Hepatocyte (in vitro differentiated cells): ENCODE measurements at regions not wholly inside any gene's neighbourhood (a gene's known extent, or its start where the extent isn't known, plus 50 kb on each side); places are given as distances from the start of the nearest gene placed in this dataset.

ENCODE experiments used
- CTCF ChIP-seq: fragments of 200-600 bp; sonication (generic); IDR thresholded peaks from 2 replicates; pipeline ENCODE4 v1.5.1; 2016; ENCODE audit warnings: antibody characterized with exemption, mild to moderate bottlenecking; ENCODE audit not compliant: poor library complexity
- EZH2phosphoT487 ChIP-seq: fragments of 200-600 bp; sonication (generic); IDR thresholded peaks from one replicate; pipeline ENCODE4 v1.6.1; 2018; ENCODE audit warnings: antibody characterized with exemption, mild to moderate bottlenecking, low read depth, moderate library complexity; ENCODE audit not compliant: unreplicated experiment, severe bottlenecking

DNA sequence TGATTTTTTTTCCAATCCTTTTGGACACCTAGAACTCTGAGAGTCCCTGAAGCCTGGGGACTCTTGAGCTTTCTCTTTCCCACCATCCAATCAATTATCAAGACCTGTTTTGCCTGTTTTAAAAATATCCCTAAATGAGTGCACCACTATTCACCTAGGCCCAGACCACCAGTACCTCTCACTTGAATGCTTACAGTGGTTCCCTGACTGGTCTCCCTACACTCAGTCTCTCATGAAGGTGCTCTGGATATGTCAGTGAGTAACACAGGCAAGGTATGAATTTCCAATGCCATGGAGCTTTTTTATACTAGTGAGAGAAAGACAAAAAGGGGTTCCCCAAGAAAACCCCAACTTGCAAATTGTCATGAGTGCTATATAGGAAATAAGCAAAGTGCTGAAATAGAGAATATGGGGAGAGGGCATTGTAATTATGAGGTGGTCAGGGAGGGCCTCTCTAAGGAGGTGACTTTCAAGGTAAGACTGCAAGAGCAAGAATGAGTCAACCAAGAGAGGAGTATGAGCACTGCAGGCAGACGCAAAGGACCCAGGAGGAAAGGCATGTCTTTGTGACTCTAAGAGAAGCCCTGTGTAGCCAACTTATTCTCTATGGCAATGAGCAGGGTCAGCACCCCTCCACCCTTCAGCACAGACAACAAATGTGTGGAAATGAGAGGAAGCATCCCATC, 85.3 kb upstream of the MBIP start:
- TF ChIP-seq CTCF, result no peak
- no peak for TF ChIP-seq EZH2phosphoT487
